ENCODE measurements at regions not wholly inside any gene's neighbourhood (a gene's known extent, or its start where the extent isn't known, plus 50 kb on each side); places are given as distances from the start of the nearest gene placed in this dataset.

DNA sequence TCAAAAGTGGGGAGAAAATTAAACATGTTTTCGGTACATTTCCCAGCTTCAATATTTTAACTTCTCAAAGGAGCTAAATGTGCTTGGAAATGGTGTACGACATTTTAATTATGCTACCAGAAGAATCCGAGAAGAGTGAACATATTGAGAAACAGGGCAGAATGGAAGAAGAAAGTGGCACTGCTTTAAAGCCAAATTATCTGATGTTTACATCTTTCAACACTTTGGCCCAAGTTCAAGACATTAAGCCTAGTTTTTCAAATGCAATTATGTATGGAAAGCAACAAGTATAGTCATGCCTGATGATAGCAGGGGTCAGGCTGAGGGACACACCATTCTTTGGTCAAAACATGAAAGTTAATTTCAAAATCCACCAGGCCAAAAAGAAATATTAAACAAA lies 577.9 kb upstream of the ZFP42 start:
- TF ChIP-seq, protein P1, sequence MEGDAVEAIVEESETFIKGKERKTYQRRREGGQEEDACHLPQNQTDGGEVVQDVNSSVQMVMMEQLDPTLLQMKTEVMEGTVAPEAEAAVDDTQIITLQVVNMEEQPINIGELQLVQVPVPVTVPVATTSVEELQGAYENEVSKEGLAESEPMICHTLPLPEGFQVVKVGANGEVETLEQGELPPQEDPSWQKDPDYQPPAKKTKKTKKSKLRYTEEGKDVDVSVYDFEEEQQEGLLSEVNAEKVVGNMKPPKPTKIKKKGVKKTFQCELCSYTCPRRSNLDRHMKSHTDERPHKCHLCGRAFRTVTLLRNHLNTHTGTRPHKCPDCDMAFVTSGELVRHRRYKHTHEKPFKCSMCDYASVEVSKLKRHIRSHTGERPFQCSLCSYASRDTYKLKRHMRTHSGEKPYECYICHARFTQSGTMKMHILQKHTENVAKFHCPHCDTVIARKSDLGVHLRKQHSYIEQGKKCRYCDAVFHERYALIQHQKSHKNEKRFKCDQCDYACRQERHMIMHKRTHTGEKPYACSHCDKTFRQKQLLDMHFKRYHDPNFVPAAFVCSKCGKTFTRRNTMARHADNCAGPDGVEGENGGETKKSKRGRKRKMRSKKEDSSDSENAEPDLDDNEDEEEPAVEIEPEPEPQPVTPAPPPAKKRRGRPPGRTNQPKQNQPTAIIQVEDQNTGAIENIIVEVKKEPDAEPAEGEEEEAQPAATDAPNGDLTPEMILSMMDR (IDR thresholded peaks at IDR 0.05; ENCODE audit: extremely low read depth, low read depth, low read length) = no peak
- no peaks in the 10 kb centered on the region for H3K79me2 ChIP-seq (ENCODE audit: insufficient read depth, low read length)
- peak; percentile 29 for DNase-seq (ENCODE audit: insufficient read length, low spot score, missing footprints)
- no peaks in the 10 kb centered on the region for H3K4me1 ChIP-seq (ENCODE audit: insufficient read depth, low read length)
- no peaks in the 10 kb centered on the region for H3K27me3 ChIP-seq (ENCODE audit: insufficient read depth, low read length)
- no peaks in the 10 kb centered on the region for H4K20me1 ChIP-seq (ENCODE audit: insufficient read depth, low read length)
- no peak overlapping the region for H2AFZ ChIP-seq (ENCODE audit: low read length)
- H3K36me3 ChIP-seq (ENCODE audit: insufficient read depth, low read length) = no peaks in the 10 kb centered on the region
- H3K9me3 ChIP-seq (ENCODE audit: low read depth, low read length) = no peaks in the 10 kb centered on the region
- no peak overlapping the region for H3K27ac ChIP-seq (ENCODE audit: low read depth, low read length)
- no peak overlapping the region for H3K4me2 ChIP-seq (ENCODE audit: insufficient read depth, low read length)
- no peak overlapping the region for H3K4me3 ChIP-seq (ENCODE audit: insufficient read depth, low read length)

- Histone ChIP-seq H4K20me1 (ENCODE audit: insufficient read depth, low read length) (no peaks in the 10 kb centered on the region), H3K27me3 (ENCODE audit: insufficient read depth, low read length) (no peaks in the 10 kb centered on the region), H2AFZ (ENCODE audit: low read length) (no peak overlapping the region), H3K4me2 (ENCODE audit: insufficient read depth, low read length) (no peak overlapping the region), H3K27ac (ENCODE audit: low read depth, low read length) (no peak overlapping the region), H3K79me2 (ENCODE audit: insufficient read depth, low read length) (no peaks in the 10 kb centered on the region), H3K4me3 (ENCODE audit: insufficient read depth, low read length) (no peak overlapping the region), H3K9me3 (ENCODE audit: low read depth, low read length) (no peaks in the 10 kb centered on the region), H3K36me3 (ENCODE audit: insufficient read depth, low read length) (no peaks in the 10 kb centered on the region), H3K4me1 (ENCODE audit: insufficient read depth, low read length) (no peaks in the 10 kb centered on the region)
- peak; percentile 35 for DNase-seq (ENCODE audit: insufficient read length, low spot score, missing footprints)
- TF ChIP-seq, protein P1 (IDR thresholded peaks at IDR 0.05; ENCODE audit: extremely low read depth, low read depth, low read length) = no peak
Observed at GRCh38 chr4:187422655-187423054, 572.9 kb upstream of the ZFP42 start.

- no peak for DNase-seq (ENCODE audit: insufficient read length, low spot score, missing footprints)
- Histone ChIP-seq H3K27ac (ENCODE audit: low read depth, low read length) (no peak overlapping the region), H3K36me3 (ENCODE audit: insufficient read depth, low read length) (no peaks in the 10 kb centered on the region), H4K20me1 (ENCODE audit: insufficient read depth, low read length) (no peaks in the 10 kb centered on the region), H2AFZ (ENCODE audit: low read length) (no peak overlapping the region), H3K4me3 (ENCODE audit: insufficient read depth, low read length) (no peak overlapping the region), H3K9me3 (ENCODE audit: low read depth, low read length) (no peaks in the 10 kb centered on the region), H3K79me2 (ENCODE audit: insufficient read depth, low read length) (no peaks in the 10 kb centered on the region), H3K27me3 (ENCODE audit: insufficient read depth, low read length) (no peaks in the 10 kb centered on the region), H3K4me1 (ENCODE audit: insufficient read depth, low read length) (no peaks in the 10 kb centered on the region), H3K4me2 (ENCODE audit: insufficient read depth, low read length) (no peak overlapping the region)
- TF ChIP-seq, protein P1 (IDR thresholded peaks at IDR 0.05; ENCODE audit: extremely low read depth, low read depth, low read length) = no peak
Observed at GRCh38 chr4:187424636-187425035, 570.9 kb upstream of the ZFP42 start.

- DNase-seq (ENCODE audit: insufficient read length, low spot score, missing footprints) = no peak
- Histone ChIP-seq H3K4me1 (ENCODE audit: insufficient read depth, low read length) (no peaks in the 10 kb centered on the region), H3K27ac (ENCODE audit: low read depth, low read length) (no peak overlapping the region), H3K36me3 (ENCODE audit: insufficient read depth, low read length) (no peaks in the 10 kb centered on the region), H3K9me3 (ENCODE audit: low read depth, low read length) (no peaks in the 10 kb centered on the region), H3K4me2 (ENCODE audit: insufficient read depth, low read length) (no peak overlapping the region), H3K27me3 (ENCODE audit: insufficient read depth, low read length) (no peaks in the 10 kb centered on the region), H3K4me3 (ENCODE audit: insufficient read depth, low read length) (no peak overlapping the region), H4K20me1 (ENCODE audit: insufficient read depth, low read length) (no peaks in the 10 kb centered on the region), H2AFZ (ENCODE audit: low read length) (no peak overlapping the region), H3K79me2 (ENCODE audit: insufficient read depth, low read length) (no peaks in the 10 kb centered on the region)
- TF ChIP-seq, protein P1 (IDR thresholded peaks at IDR 0.05; ENCODE audit: extremely low read depth, low read depth, low read length) = no peak
Observed at GRCh38 chr4:187426511-187426910, 569.1 kb upstream of the ZFP42 start.
